ENCODE measurements at regions not wholly inside any gene's neighbourhood (a gene's known extent, or its start where the extent isn't known, plus 50 kb on each side); places are given as distances from the start of the nearest gene placed in this dataset.

DNA sequence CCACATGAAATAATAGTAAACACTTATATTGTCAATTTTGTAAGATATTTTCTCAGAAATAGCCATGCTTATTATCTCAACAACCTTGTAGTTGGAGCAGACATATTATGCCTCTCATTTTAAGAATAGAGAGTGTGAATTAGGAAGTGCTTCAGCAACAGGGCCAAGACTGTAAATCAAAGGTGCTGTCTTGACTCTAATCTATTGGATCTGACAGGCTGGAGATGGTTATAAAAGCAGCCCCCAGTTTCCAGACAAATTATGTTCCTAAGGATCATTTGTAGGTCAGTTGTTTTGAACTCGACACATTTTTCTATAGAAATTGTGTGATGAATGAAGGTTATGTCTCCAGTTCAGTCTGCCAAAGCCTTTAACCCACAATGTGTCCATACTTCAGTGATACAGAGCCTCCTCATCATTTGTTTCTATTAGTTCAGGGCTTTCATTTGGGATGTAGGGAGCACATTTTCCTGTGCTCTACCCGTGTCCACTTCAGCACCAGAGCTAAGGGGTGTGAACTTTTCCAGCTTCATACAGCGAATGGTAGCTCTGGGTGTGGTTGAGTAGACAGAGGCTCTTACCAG is 284.8 kb upstream of the FBXO33 start:
- DNase-seq (no peak), ATAC-seq (no peak)
- no peak overlapping the region for H3K4me3 ChIP-seq (ENCODE audit: low read length)
- TF ChIP-seq, protein P1, sequence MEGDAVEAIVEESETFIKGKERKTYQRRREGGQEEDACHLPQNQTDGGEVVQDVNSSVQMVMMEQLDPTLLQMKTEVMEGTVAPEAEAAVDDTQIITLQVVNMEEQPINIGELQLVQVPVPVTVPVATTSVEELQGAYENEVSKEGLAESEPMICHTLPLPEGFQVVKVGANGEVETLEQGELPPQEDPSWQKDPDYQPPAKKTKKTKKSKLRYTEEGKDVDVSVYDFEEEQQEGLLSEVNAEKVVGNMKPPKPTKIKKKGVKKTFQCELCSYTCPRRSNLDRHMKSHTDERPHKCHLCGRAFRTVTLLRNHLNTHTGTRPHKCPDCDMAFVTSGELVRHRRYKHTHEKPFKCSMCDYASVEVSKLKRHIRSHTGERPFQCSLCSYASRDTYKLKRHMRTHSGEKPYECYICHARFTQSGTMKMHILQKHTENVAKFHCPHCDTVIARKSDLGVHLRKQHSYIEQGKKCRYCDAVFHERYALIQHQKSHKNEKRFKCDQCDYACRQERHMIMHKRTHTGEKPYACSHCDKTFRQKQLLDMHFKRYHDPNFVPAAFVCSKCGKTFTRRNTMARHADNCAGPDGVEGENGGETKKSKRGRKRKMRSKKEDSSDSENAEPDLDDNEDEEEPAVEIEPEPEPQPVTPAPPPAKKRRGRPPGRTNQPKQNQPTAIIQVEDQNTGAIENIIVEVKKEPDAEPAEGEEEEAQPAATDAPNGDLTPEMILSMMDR (IDR thresholded peaks at IDR 0.05) = no peak
- Mint-ChIP-seq H3K4me3 (no peak overlapping the region), H3K4me1 (no peaks in the 10 kb centered on the region), H3K9me3 (peaks cover 8 to 14% of the 10 kb centered on the region in 2 donors), H3K27ac (no peak overlapping the region), H3K36me3 (no peaks in the 10 kb centered on the region), H3K27me3 (ENCODE audit: low read depth in 2 of 2) (no peaks in the 10 kb centered on the region)
- no peaks in the 10 kb centered on the region for H3K4me1 ChIP-seq (ENCODE audit: control insufficient read depth, insufficient read depth, low read length)
- no peaks in the 10 kb centered on the region for H3K27me3 ChIP-seq (ENCODE audit: control insufficient read depth, insufficient read depth, low read length)
- no peak overlapping the region for H3K27ac ChIP-seq (ENCODE audit: low read length)
- 80% methylated on average over 2 of the region's 3 CpGs for WGBS (ENCODE audit: insufficient coverage)
- intact Hi-C loops (cut with micrococcal nuclease) = no loop called here
- H3K9me3 ChIP-seq (ENCODE audit: control insufficient read depth, insufficient read depth, low read length) = no peaks in the 10 kb centered on the region
- H3K36me3 ChIP-seq (ENCODE audit: control insufficient read depth, insufficient read depth, low read length) = no peaks in the 10 kb centered on the region

DNA sequence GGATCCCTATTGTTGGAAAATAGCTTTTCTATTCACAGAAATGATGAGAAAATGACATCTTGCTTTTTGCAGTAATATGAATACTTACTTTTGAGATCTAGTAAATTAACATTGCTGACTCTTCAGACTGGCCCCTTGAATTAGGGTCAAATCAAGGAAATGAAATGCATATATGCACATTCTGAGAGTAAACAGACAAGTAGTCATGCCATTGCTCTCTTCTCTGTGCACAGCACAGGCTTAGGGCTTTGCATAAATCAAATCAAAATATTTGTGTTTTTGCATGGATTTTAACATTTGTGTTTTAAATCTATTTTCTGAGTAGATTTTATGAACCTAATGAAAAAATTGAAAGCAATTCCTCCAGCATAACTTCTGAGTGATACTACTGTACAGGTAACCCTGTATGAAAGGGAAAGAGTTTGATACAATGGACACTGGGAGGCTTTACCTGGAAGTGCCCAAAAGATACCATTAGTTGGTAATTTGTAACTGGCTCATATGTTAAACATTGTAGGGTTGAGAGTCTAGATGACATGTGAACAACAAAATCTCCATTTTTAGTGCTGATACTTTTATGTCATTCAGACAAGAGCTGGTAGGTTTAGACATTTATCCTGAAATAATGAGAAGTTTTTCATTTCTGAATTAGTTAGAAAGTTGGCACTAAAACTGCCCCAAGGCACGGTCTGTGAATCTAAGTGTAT is 280.2 kb upstream of the FBXO33 start:
- Mint-ChIP-seq H3K27ac (no peak overlapping the region), H3K4me3 (no peak overlapping the region), H3K4me1 (no peaks in the 10 kb centered on the region), H3K27me3 (ENCODE audit: low read depth in 2 of 2) (no peaks in the 10 kb centered on the region), H3K36me3 (no peaks in the 10 kb centered on the region), H3K9me3 (peaks cover 12 to 20% of the 10 kb centered on the region in 2 donors)
- TF ChIP-seq, protein P1 (IDR thresholded peaks at IDR 0.05) = no peak
- Histone ChIP-seq H3K36me3 (ENCODE audit: control insufficient read depth, insufficient read depth, low read length) (no peaks in the 10 kb centered on the region), H3K4me3 (ENCODE audit: low read length) (no peak overlapping the region), H3K27ac (ENCODE audit: low read length) (no peak overlapping the region), H3K9me3 (ENCODE audit: control insufficient read depth, insufficient read depth, low read length) (no peaks in the 10 kb centered on the region), H3K4me1 (ENCODE audit: control insufficient read depth, insufficient read depth, low read length) (no peaks in the 10 kb centered on the region), H3K27me3 (ENCODE audit: control insufficient read depth, insufficient read depth, low read length) (no peaks in the 10 kb centered on the region)
- ATAC-seq (no peak), DNase-seq (no peak)
- intact Hi-C loops (cut with micrococcal nuclease) = no loop called here
- no CpG with 5 or more reads among the region's 1 CpG for WGBS (ENCODE audit: insufficient coverage)

DNA sequence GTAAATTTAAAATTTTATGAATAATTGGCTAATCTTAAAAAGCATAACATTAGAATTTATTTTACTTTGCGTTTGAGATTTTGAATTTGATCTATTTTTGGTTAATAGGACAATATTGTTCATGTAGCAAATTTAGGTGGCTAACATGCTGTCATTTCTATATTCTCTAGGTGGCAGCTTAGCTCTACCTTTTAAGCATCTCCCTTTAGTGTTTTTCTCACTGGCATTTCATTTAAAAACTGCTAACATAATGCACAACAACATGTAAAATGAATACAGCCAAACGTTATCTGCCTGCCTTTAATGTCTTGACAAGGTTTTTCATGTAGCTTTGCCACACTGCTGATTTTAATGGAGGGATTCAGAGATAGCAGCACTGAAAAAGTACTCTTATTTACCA is 272.4 kb upstream of the FBXO33 start:
- H3K4me1 ChIP-seq (ENCODE audit: control insufficient read depth, insufficient read depth, low read length) = no peaks in the 10 kb centered on the region
- DNase-seq = no peak
- no peaks in the 10 kb centered on the region for H3K27me3 ChIP-seq (ENCODE audit: control insufficient read depth, insufficient read depth, low read length)
- H3K4me3 ChIP-seq (ENCODE audit: low read length) = no peak overlapping the region
- intact Hi-C loops (cut with micrococcal nuclease) = no loop called here
- WGBS (ENCODE audit: insufficient coverage) = 67% methylated on average over 1 of the region's 2 CpGs
- no peak for ATAC-seq
- no peak overlapping the region for H3K4me3 Mint-ChIP-seq
- no peaks in the 10 kb centered on the region for H3K36me3 ChIP-seq (ENCODE audit: control insufficient read depth, insufficient read depth, low read length)
- H3K27ac Mint-ChIP-seq = no peak overlapping the region
- H3K27ac ChIP-seq (ENCODE audit: low read length) = no peak overlapping the region
- H3K9me3 ChIP-seq (ENCODE audit: control insufficient read depth, insufficient read depth, low read length) = no peaks in the 10 kb centered on the region
- H3K4me1 Mint-ChIP-seq = no peaks in the 10 kb centered on the region
- no peaks in the 10 kb centered on the region for H3K27me3 Mint-ChIP-seq (ENCODE audit: low read depth in 2 of 2)
- H3K9me3 Mint-ChIP-seq = peaks cover 14 to 28% of the 10 kb centered on the region in 2 donors
- TF ChIP-seq, protein P1 (IDR thresholded peaks at IDR 0.05) = no peak
- no peaks in the 10 kb centered on the region for H3K36me3 Mint-ChIP-seq

DNA sequence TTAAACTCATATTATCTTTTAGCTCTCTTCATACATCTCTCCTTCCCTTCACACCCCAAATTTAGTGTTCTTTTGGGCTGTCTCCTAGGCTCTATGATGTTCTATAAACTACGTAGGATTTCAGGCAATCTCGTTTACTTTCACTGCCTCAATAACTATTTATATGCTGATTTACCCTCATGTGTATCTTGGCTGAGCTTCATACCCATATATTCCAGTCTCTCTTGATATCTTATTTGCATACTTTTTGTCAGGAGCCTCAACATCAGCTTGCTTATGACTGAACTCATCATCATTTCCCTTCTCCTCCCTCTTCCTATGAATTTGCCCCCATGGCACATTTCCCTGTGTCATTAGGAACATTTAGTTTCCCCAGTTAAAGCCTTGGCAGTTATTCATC is 262.1 kb upstream of the FBXO33 start:
- no peaks in the 10 kb centered on the region for H3K36me3 ChIP-seq (ENCODE audit: control insufficient read depth, insufficient read depth, low read length)
- no peak for ATAC-seq
- H3K9me3 Mint-ChIP-seq = peaks cover 13 to 22% of the 10 kb centered on the region in 2 donors
- DNase-seq = no peak
- peaks cover 2% of the 10 kb centered on the region for H3K9me3 ChIP-seq (ENCODE audit: control insufficient read depth, insufficient read depth, low read length)
- H3K27ac ChIP-seq (ENCODE audit: low read length) = no peak overlapping the region
- H3K36me3 Mint-ChIP-seq = peaks cover 14% of the 10 kb centered on the region
- no peaks in the 10 kb centered on the region for H3K27me3 Mint-ChIP-seq (ENCODE audit: low read depth in 2 of 2)
- H3K4me3 ChIP-seq (ENCODE audit: low read length) = no peak overlapping the region
- 91% methylated on average over 2 of the region's 2 CpGs for WGBS (ENCODE audit: insufficient coverage)
- no peaks in the 10 kb centered on the region for H3K27me3 ChIP-seq (ENCODE audit: control insufficient read depth, insufficient read depth, low read length)
- H3K4me1 ChIP-seq (ENCODE audit: control insufficient read depth, insufficient read depth, low read length) = no peaks in the 10 kb centered on the region
- H3K4me1 Mint-ChIP-seq = no peaks in the 10 kb centered on the region
- no peak overlapping the region for H3K4me3 Mint-ChIP-seq
- intact Hi-C loops (cut with micrococcal nuclease) = no loop called here
- TF ChIP-seq, protein P1 (IDR thresholded peaks at IDR 0.05) = no peak
- H3K27ac Mint-ChIP-seq = no peak overlapping the region
